Duodenal mucosa (tissue), 2 donors: ENCODE measurements at regions not wholly inside any gene's neighbourhood (a gene's known extent, or its start where the extent isn't known, plus 50 kb on each side); places are given as distances from the start of the nearest gene placed in this dataset.

Experiments used
- H3K27ac ChIP-seq: one replicate; pipeline ENCODE4 v1.7.0; 2013; ENCODE audit warnings: low read depth, low read length
- H3K27me3 ChIP-seq, 2 donors: one replicate each; pipeline ENCODE4 v1.7.0; 2013; ENCODE audit warnings: low read length in 2 of 2, control low read depth in 1 of 2; ENCODE audit not compliant: insufficient read depth in 2 of 2, control insufficient read depth in 1 of 2
- H3K36me3 ChIP-seq, 2 donors: one replicate each; pipeline ENCODE4 v1.7.0; 2013; ENCODE audit warnings: low read length in 2 of 2, control low read depth in 1 of 2; ENCODE audit not compliant: insufficient read depth in 2 of 2, control insufficient read depth in 1 of 2
- H3K4me1 ChIP-seq, 2 donors: one replicate each; pipeline ENCODE4 v1.7.0; 2013; ENCODE audit warnings: low read length in 2 of 2, control low read depth in 1 of 2; ENCODE audit not compliant: insufficient read depth in 2 of 2, control insufficient read depth in 1 of 2
- H3K4me3 ChIP-seq, 2 donors: one replicate each; pipeline ENCODE4 v1.7.0; 2013; ENCODE audit warnings: low read length in 2 of 2, low read depth in 1 of 2
- H3K9ac ChIP-seq, 2 donors: one replicate each; pipeline ENCODE4 v1.7.0; 2013; ENCODE audit warnings: low read length in 2 of 2, low read depth in 1 of 2
- H3K9me3 ChIP-seq, 2 donors: one replicate each; pipeline ENCODE4 v1.7.0; 2013; ENCODE audit warnings: low read length in 2 of 2, control low read depth in 1 of 2; ENCODE audit not compliant: control insufficient read depth in 1 of 2

DNA sequence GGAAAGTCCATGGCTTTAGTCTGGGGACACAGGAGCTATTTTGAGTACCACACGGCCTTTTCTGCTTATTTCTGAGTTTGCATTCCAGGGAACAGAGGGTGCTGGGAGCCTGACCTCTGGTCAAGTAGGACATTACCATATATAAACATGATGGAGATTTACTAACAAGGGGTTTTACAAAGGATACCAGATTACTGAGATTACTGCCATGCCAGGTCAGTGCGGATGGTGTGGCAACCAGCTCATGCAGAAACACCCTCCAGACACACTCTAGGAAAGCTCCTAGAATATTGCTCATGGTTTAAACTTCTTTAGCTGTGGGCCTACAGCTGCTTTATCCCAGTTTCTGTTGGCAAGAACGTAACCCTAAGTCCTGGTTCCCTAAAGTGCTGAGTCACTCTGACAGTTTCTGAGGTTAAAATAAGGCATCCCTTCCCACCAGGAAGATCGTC lies 54.3 kb upstream of the AGTR1 start:
- no peaks in the 10 kb centered on the region for H3K36me3 ChIP-seq
- no peaks in the 10 kb centered on the region for H3K9me3 ChIP-seq
- no peak overlapping the region for H3K27ac ChIP-seq
- H3K27me3 ChIP-seq = no peaks in the 10 kb centered on the region
- H3K4me3 ChIP-seq = no peak overlapping the region
- peaks cover 0 to 5% of the 10 kb centered on the region in 2 donors for H3K4me1 ChIP-seq
- H3K9ac ChIP-seq = no peak overlapping the region

DNA sequence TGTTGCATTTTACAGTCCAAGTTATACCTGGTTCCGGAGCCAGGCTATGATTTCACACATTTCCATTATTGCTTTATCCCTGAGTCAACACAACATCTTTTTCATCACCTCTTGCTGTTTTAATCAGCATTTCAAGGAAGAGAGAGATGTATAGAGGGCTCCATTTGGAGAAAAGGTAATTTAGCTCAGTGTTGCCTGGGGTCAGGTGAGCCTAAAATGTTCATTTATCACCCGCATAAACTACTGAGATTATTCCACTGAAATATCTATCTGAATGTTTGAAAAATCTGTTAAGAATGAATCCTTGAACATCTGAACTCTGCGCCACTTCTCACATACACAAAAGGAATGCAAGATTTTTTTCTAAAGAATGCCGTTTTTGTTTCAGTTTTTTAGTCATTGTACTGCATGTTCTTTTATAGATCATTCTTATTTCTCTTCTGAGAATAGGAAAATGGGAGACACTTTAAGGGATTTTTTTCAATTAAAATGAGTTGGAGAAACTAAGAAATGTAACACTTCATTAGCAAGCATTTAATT lies 51.5 kb upstream of the AGTR1 start:
- H3K4me1 ChIP-seq = peaks cover 0 to 5% of the 10 kb centered on the region in 2 donors
- H3K27me3 ChIP-seq = no peaks in the 10 kb centered on the region
- H3K36me3 ChIP-seq = no peaks in the 10 kb centered on the region
- no peaks in the 10 kb centered on the region for H3K9me3 ChIP-seq
- H3K27ac ChIP-seq = no peak overlapping the region
- no peak overlapping the region for H3K9ac ChIP-seq
- no peak overlapping the region for H3K4me3 ChIP-seq
